ENCODE measurements at regions not wholly inside any gene's neighbourhood (a gene's known extent, or its start where the extent isn't known, plus 50 kb on each side); places are given as distances from the start of the nearest gene placed in this dataset.

- no peaks in the 10 kb centered on the region for H3K27me3 ChIP-seq (ENCODE audit: control insufficient read depth in 3 of 3, insufficient read depth in 3 of 3, low read length in 3 of 3)
- H3K9ac ChIP-seq (ENCODE audit: low read depth in 1 of 3, low read length in 3 of 3), result no peak overlapping the region
- no peak overlapping the region for H3K4me3 ChIP-seq (ENCODE audit: low read length in 3 of 3)
- H3K4me1 ChIP-seq (ENCODE audit: control insufficient read depth in 3 of 3, insufficient read depth in 3 of 3, low read length in 3 of 3), result no peaks in the 10 kb centered on the region
- no peak overlapping the region for H3K27ac ChIP-seq (ENCODE audit: low read depth, low read length)
- H3K9me3 ChIP-seq (ENCODE audit: control insufficient read depth in 3 of 3, low read length in 3 of 3), result no peaks in the 10 kb centered on the region
- no peaks in the 10 kb centered on the region for H3K36me3 ChIP-seq (ENCODE audit: control insufficient read depth in 3 of 3, insufficient read depth in 3 of 3, low read length in 3 of 3)
Observed at GRCh38 chr16:76985392-76986045, 205.5 kb upstream of the MON1B start.

- Histone ChIP-seq H3K4me3 (ENCODE audit: low read length in 3 of 3) (no peak overlapping the region), H3K27me3 (ENCODE audit: control insufficient read depth in 3 of 3, insufficient read depth in 3 of 3, low read length in 3 of 3) (no peaks in the 10 kb centered on the region), H3K9me3 (ENCODE audit: control insufficient read depth in 3 of 3, low read length in 3 of 3) (no peaks in the 10 kb centered on the region), H3K36me3 (ENCODE audit: control insufficient read depth in 3 of 3, insufficient read depth in 3 of 3, low read length in 3 of 3) (no peaks in the 10 kb centered on the region), H3K9ac (ENCODE audit: low read depth in 1 of 3, low read length in 3 of 3) (no peak overlapping the region), H3K4me1 (ENCODE audit: control insufficient read depth in 3 of 3, insufficient read depth in 3 of 3, low read length in 3 of 3) (no peaks in the 10 kb centered on the region), H3K27ac (ENCODE audit: low read depth, low read length) (no peak overlapping the region)
Observed at GRCh38 chr16:76988526-76988925, 202.5 kb upstream of the MON1B start.

- H3K4me3 ChIP-seq (ENCODE audit: low read length in 3 of 3), result no peak overlapping the region
- H3K9me3 ChIP-seq (ENCODE audit: control insufficient read depth in 3 of 3, low read length in 3 of 3), result no peaks in the 10 kb centered on the region
- no peak overlapping the region for H3K9ac ChIP-seq (ENCODE audit: low read depth in 1 of 3, low read length in 3 of 3)
- H3K4me1 ChIP-seq (ENCODE audit: control insufficient read depth in 3 of 3, insufficient read depth in 3 of 3, low read length in 3 of 3), result no peaks in the 10 kb centered on the region
- H3K27ac ChIP-seq (ENCODE audit: low read depth, low read length), result no peak overlapping the region
- H3K36me3 ChIP-seq (ENCODE audit: control insufficient read depth in 3 of 3, insufficient read depth in 3 of 3, low read length in 3 of 3), result no peaks in the 10 kb centered on the region
- no peaks in the 10 kb centered on the region for H3K27me3 ChIP-seq (ENCODE audit: control insufficient read depth in 3 of 3, insufficient read depth in 3 of 3, low read length in 3 of 3)
Observed at GRCh38 chr16:77002644-77003043, 188.3 kb upstream of the MON1B start.

DNA sequence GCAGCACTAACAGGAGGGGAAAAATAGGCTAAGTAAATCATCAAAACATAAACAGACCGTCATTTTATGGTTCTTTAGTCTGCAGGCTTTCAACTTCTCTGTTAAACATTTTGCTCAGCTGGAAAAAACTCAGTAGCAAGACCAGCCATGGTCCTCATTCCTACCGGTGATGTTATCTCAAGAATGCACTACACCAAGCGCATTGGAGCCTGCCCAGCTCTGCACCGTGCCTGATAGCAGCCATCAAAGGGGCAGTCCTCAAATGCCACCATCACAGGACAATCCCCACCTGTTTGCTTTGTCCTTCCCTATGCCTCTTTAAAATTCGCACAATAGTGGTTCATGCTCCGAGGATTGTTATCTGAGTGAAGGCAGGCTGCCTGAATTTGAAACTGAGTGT lies 181.5 kb upstream of the MON1B start:
- no peak overlapping the region for H3K9ac ChIP-seq (ENCODE audit: low read depth in 1 of 3, low read length in 3 of 3)
- H3K4me1 ChIP-seq (ENCODE audit: control insufficient read depth in 3 of 3, insufficient read depth in 3 of 3, low read length in 3 of 3), result no peaks in the 10 kb centered on the region
- no peak overlapping the region for H3K4me3 ChIP-seq (ENCODE audit: low read length in 3 of 3)
- no peaks in the 10 kb centered on the region for H3K36me3 ChIP-seq (ENCODE audit: control insufficient read depth in 3 of 3, insufficient read depth in 3 of 3, low read length in 3 of 3)
- no peaks in the 10 kb centered on the region for H3K9me3 ChIP-seq (ENCODE audit: control insufficient read depth in 3 of 3, low read length in 3 of 3)
- H3K27ac ChIP-seq (ENCODE audit: low read depth, low read length), result no peak overlapping the region
- no peaks in the 10 kb centered on the region for H3K27me3 ChIP-seq (ENCODE audit: control insufficient read depth in 3 of 3, insufficient read depth in 3 of 3, low read length in 3 of 3)

DNA sequence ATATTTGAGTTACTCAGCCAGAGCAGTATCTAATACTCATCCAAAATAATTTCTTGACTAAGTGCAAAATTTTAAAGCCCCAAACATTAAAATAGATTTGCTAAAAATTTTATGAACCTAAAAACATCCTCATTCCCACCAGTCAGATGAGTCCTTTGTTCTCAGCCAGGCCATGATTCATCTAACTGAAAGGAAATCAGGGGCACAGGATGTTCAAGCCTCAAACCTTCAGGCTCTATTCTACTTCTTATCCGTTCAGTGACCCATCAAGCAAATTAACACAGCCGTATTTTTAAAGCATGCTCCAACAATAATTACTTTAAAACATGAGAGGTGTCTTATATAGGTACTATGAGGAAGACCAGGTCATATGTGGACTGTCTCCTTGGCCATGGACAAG lies 176.5 kb upstream of the MON1B start:
- Histone ChIP-seq H3K4me3 (ENCODE audit: low read length in 3 of 3) (no peak overlapping the region), H3K27ac (ENCODE audit: low read depth, low read length) (no peak overlapping the region), H3K9ac (ENCODE audit: low read depth in 1 of 3, low read length in 3 of 3) (no peak overlapping the region), H3K36me3 (ENCODE audit: control insufficient read depth in 3 of 3, insufficient read depth in 3 of 3, low read length in 3 of 3) (no peaks in the 10 kb centered on the region), H3K9me3 (ENCODE audit: control insufficient read depth in 3 of 3, low read length in 3 of 3) (no peaks in the 10 kb centered on the region), H3K4me1 (ENCODE audit: control insufficient read depth in 3 of 3, insufficient read depth in 3 of 3, low read length in 3 of 3) (no peaks in the 10 kb centered on the region), H3K27me3 (ENCODE audit: control insufficient read depth in 3 of 3, insufficient read depth in 3 of 3, low read length in 3 of 3) (no peaks in the 10 kb centered on the region)

GRCh38 chr16:77030600-77030999 lies 160.4 kb upstream of the MON1B start:
- Histone ChIP-seq H3K4me3 (ENCODE audit: low read length in 3 of 3) (no peak overlapping the region), H3K27ac (ENCODE audit: low read depth, low read length) (no peak overlapping the region), H3K4me1 (ENCODE audit: control insufficient read depth in 3 of 3, insufficient read depth in 3 of 3, low read length in 3 of 3) (no peaks in the 10 kb centered on the region), H3K36me3 (ENCODE audit: control insufficient read depth in 3 of 3, insufficient read depth in 3 of 3, low read length in 3 of 3) (no peaks in the 10 kb centered on the region), H3K9ac (ENCODE audit: low read depth in 1 of 3, low read length in 3 of 3) (no peak overlapping the region), H3K9me3 (ENCODE audit: control insufficient read depth in 3 of 3, low read length in 3 of 3) (no peaks in the 10 kb centered on the region), H3K27me3 (ENCODE audit: control insufficient read depth in 3 of 3, insufficient read depth in 3 of 3, low read length in 3 of 3) (no peaks in the 10 kb centered on the region)

DNA sequence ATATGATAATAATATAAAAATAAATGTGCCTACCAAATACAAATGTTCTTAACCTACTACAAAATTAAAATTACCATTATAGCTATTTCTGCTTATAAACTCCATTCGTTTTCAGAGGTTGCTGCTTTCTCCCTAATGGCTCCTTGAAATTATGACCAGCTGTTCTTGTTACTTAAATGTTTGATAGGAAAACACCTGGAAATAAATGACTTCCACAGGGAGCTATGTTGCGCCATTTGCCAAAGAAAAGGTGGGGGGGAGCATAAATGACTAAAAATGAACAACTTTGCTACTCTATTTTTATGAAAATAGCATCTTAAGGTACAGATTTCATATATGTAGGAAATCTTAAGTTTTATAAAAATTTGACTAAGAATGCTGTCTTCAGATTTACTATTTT lies 157.5 kb upstream of the MON1B start:
- no peak overlapping the region for H3K4me3 ChIP-seq (ENCODE audit: low read length in 3 of 3)
- H3K9ac ChIP-seq (ENCODE audit: low read depth in 1 of 3, low read length in 3 of 3), result no peak overlapping the region
- H3K27me3 ChIP-seq (ENCODE audit: control insufficient read depth in 3 of 3, insufficient read depth in 3 of 3, low read length in 3 of 3), result no peaks in the 10 kb centered on the region
- no peaks in the 10 kb centered on the region for H3K36me3 ChIP-seq (ENCODE audit: control insufficient read depth in 3 of 3, insufficient read depth in 3 of 3, low read length in 3 of 3)
- no peaks in the 10 kb centered on the region for H3K4me1 ChIP-seq (ENCODE audit: control insufficient read depth in 3 of 3, insufficient read depth in 3 of 3, low read length in 3 of 3)
- H3K9me3 ChIP-seq (ENCODE audit: control insufficient read depth in 3 of 3, low read length in 3 of 3), result no peaks in the 10 kb centered on the region
- no peak overlapping the region for H3K27ac ChIP-seq (ENCODE audit: low read depth, low read length)

DNA sequence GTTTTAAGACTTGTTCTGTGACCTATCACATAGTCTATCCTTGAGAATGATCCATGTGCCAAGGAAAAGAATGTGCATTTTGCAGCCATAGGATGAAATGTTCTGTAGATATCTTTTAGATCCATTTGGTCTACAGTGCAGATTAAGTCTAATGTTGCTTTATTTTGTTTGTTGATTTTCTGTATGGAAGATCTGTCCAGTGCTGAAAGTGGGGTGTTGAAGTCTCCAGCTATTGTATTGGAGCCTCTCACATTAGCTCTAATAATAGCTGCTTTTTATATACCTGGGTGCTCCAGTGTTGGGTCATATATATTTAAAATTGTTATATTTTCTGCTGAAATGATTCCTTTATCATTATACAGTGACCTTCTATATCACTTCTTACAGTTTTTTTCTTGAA lies 155.6 kb upstream of the MON1B start:
- Histone ChIP-seq H3K27ac (ENCODE audit: low read depth, low read length) (no peak overlapping the region), H3K9ac (ENCODE audit: low read depth in 1 of 3, low read length in 3 of 3) (no peak overlapping the region), H3K4me1 (ENCODE audit: control insufficient read depth in 3 of 3, insufficient read depth in 3 of 3, low read length in 3 of 3) (no peaks in the 10 kb centered on the region), H3K9me3 (ENCODE audit: control insufficient read depth in 3 of 3, low read length in 3 of 3) (no peaks in the 10 kb centered on the region), H3K36me3 (ENCODE audit: control insufficient read depth in 3 of 3, insufficient read depth in 3 of 3, low read length in 3 of 3) (no peaks in the 10 kb centered on the region), H3K4me3 (ENCODE audit: low read length in 3 of 3) (no peak overlapping the region), H3K27me3 (ENCODE audit: control insufficient read depth in 3 of 3, insufficient read depth in 3 of 3, low read length in 3 of 3) (no peaks in the 10 kb centered on the region)

DNA sequence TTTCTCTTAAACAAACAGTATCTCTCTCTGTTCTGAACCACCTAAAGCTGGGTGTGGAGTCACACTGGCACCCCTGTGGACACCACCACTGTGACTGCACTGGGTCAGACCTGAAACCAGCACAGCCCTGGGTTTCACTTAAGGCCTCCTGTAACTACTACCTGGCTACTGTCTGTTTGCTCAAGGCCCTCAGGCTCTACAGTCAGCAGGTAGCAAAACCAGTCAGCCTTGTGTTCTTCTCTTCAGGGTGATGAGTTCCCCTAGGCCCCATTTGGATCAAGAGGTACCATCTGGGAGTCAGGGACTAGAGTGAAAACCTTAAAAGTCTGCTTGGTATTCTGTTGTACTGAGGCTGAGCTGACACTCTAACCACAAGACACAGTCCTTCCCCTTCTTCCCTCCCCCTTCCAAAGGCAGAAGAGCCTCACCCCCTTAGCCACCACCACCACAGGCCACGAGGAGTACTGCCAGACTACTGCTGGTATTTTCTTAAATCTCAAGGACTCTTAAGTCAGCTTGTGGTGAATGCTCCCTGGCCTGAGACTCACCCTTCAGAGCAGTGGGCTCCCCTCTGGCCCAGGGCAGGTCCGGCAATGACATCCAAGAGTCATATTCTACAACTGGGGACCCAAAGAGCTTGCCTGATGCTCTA lies 153.2 kb upstream of the MON1B start:
- H3K36me3 ChIP-seq (ENCODE audit: control insufficient read depth in 3 of 3, insufficient read depth in 3 of 3, low read length in 3 of 3), result no peaks in the 10 kb centered on the region
- no peak overlapping the region for H3K27ac ChIP-seq (ENCODE audit: low read depth, low read length)
- no peaks in the 10 kb centered on the region for H3K27me3 ChIP-seq (ENCODE audit: control insufficient read depth in 3 of 3, insufficient read depth in 3 of 3, low read length in 3 of 3)
- H3K9ac ChIP-seq (ENCODE audit: low read depth in 1 of 3, low read length in 3 of 3), result no peak overlapping the region
- no peaks in the 10 kb centered on the region for H3K9me3 ChIP-seq (ENCODE audit: control insufficient read depth in 3 of 3, low read length in 3 of 3)
- H3K4me3 ChIP-seq (ENCODE audit: low read length in 3 of 3), result no peak overlapping the region
- no peaks in the 10 kb centered on the region for H3K4me1 ChIP-seq (ENCODE audit: control insufficient read depth in 3 of 3, insufficient read depth in 3 of 3, low read length in 3 of 3)

GRCh38 chr16:77041468-77041867 lies 149.5 kb upstream of the MON1B start:
- Histone ChIP-seq H3K4me1 (ENCODE audit: control insufficient read depth in 3 of 3, insufficient read depth in 3 of 3, low read length in 3 of 3) (no peaks in the 10 kb centered on the region), H3K27ac (ENCODE audit: low read depth, low read length) (no peak overlapping the region), H3K27me3 (ENCODE audit: control insufficient read depth in 3 of 3, insufficient read depth in 3 of 3, low read length in 3 of 3) (no peaks in the 10 kb centered on the region), H3K9ac (ENCODE audit: low read depth in 1 of 3, low read length in 3 of 3) (no peak overlapping the region), H3K4me3 (ENCODE audit: low read length in 3 of 3) (no peak overlapping the region), H3K36me3 (ENCODE audit: control insufficient read depth in 3 of 3, insufficient read depth in 3 of 3, low read length in 3 of 3) (no peaks in the 10 kb centered on the region), H3K9me3 (ENCODE audit: control insufficient read depth in 3 of 3, low read length in 3 of 3) (no peaks in the 10 kb centered on the region)

All from skeletal muscle tissue (tissue), 3 donors.